ENCODE measurements at regions not wholly inside any gene's neighbourhood (a gene's known extent, or its start where the extent isn't known, plus 50 kb on each side); places are given as distances from the start of the nearest gene placed in this dataset.
"Not testable (repeated sequence)": the region's sequence is repeated elsewhere in the genome, so short reads cannot be mapped to it uniquely, and the experiment has no call there.

DNA sequence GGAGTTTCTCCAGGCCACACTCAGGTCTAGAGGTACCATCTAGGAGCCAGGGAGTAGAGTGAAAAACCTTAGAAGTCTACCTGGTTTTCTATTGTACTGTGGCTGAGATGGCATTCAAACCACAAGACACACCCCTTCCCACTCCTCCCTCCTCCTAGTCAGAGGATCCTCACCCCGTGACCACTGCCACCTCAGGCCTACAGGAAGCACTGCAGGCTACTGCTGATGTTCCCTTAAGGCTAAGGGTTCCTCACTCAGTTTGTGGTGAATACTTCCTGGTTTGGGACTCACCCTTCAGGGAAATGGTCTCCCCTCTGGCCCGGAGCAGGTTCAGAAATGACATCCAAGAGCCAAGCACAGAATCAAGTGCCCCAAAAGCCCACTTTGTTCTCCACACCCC, 1293.9 kb downstream of the JRKL start:
- TF ChIP-seq, protein P1, sequence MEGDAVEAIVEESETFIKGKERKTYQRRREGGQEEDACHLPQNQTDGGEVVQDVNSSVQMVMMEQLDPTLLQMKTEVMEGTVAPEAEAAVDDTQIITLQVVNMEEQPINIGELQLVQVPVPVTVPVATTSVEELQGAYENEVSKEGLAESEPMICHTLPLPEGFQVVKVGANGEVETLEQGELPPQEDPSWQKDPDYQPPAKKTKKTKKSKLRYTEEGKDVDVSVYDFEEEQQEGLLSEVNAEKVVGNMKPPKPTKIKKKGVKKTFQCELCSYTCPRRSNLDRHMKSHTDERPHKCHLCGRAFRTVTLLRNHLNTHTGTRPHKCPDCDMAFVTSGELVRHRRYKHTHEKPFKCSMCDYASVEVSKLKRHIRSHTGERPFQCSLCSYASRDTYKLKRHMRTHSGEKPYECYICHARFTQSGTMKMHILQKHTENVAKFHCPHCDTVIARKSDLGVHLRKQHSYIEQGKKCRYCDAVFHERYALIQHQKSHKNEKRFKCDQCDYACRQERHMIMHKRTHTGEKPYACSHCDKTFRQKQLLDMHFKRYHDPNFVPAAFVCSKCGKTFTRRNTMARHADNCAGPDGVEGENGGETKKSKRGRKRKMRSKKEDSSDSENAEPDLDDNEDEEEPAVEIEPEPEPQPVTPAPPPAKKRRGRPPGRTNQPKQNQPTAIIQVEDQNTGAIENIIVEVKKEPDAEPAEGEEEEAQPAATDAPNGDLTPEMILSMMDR (IDR thresholded peaks at IDR 0.05; ENCODE audit: low read depth, low read length), result no peak
- no peak for DNase-seq (ENCODE audit: extremely low read depth, low read depth)

DNA sequence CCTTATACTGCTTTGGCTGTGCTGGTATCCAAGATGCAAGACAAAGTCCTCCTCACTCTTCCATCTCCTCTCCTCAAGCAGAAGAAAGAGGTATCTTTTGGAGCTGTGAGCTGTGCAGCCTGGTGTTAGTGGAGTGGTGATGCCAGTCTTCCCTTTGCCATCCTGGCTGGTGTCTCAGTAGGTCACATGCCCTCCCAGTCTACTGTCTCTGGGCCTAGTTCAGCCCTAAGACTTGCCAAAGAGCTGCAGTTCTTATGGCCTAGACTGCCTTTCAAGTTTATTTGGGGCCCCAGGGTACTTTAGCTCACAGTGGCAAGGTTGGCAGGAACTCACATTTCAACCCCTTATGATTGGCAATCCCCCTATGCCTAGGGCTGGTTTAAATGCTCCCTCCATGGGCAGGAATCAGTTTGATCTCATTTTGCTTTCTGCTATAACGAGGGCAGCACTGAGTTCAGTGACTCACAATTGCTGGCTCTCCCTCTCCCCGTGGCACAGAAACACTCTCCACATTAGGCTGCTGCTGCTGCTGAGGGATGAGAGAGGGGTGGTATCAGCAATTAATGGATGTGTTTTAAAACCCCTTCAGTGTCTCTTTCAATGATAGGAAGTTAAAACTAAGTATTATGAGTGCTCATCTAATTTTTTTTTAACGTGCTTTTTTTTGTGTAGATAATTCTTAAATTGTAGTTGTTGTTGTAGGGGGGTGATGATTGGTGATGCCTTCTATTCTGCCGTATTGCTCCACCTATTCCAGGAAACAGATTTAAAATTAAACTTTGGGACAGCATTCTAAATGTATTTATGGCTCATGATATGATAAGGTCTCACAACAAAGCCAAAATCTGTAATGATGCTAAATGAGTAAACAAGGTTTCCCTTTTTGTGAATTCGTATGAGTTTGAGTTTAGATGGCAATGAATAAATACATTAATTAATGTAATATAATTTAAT, 1295.0 kb downstream of the JRKL start:
- TF ChIP-seq, protein P1 (IDR thresholded peaks at IDR 0.05; ENCODE audit: low read depth, low read length), result no peak
- DNase-seq (ENCODE audit: extremely low read depth, low read depth), result no peak

DNA sequence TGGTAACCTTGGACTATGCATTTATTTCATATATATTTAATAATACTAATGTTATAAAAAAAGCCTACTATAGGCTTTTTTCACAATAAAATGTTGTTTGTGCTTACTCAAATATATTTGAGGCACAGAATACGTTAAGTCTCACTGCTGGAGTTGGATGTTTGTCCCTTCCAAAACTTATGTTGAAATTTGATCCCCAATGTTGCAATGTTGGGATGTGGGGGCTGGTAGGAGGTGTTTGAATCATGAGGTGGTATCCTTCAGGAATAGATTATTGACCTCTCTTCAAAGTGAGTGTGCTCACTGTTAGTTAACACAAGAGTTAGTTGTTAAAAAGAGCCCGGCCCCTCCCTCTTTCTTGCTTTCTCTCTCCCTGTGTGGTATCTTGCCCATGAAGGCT, 1295.9 kb downstream of the JRKL start:
- TF ChIP-seq, protein P1 (IDR thresholded peaks at IDR 0.05; ENCODE audit: low read depth, low read length), result no peak
- DNase-seq (ENCODE audit: extremely low read depth, low read depth), result no peak

DNA sequence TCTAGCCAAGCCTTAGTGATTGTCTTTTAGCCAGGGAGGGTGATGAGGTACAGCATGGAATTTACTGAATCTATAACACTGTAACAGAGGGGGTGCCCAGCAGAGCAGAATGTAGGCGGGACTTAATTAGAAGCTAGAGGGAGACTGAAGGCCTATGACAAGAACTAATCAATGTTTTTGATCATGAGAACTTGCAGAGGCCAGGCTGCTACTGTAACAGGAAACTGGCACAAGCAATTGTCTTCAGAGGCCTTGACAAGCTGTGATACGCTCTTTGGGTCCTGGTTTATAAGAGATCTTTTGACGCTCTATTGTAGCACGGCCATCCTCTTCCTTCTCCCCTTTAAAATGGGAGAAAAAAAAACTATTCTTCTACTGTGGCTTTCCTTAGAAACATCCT, 1297.3 kb downstream of the JRKL start:
- DNase-seq (ENCODE audit: extremely low read depth, low read depth), result no peak
- TF ChIP-seq, protein P1 (IDR thresholded peaks at IDR 0.05; ENCODE audit: low read depth, low read length), result no peak

DNA sequence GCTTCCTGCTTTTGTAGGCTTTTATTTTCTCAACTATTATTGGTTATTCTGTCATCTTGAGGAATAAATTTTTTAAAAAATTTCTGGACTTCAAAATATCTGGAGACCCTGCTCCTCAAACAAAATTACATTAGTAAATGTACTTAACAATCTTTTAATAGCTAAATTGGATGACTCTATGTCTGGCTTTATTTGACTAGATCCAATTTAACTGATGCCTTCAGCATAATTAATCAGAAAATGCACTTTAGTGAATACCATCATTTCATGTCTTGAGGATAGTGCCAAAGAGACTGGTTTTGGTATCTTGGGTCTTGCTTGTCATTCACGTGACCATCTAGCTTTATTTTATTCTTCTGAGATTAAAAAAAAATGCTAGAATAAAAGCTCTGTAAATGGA, 1301.2 kb downstream of the JRKL start:
- DNase-seq (ENCODE audit: extremely low read depth, low read depth), result no peak
- TF ChIP-seq, protein P1 (IDR thresholded peaks at IDR 0.05; ENCODE audit: low read depth, low read length), result no peak

DNA sequence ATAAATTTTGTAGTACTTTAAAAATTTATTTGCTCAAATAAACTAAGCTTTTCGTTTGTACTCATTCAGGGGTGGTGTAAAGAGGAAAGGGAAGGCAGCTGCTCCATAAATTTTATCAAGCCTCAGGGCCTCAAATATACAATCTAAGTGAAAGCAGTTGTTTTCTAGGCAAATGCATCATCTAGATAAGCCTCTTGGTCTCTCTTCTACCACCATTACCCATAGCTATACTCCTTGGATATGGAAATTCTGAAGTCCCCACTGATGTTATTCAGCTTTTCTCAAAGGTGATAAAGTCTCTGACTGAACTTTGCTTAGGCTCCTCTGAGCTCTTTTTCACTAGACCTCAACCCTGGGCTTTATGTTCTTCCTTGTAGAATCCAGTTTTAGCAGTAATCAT, 1313.1 kb downstream of the JRKL start:
- no peak for DNase-seq (ENCODE audit: extremely low read depth, low read depth)
- TF ChIP-seq, protein P1 (IDR thresholded peaks at IDR 0.05; ENCODE audit: low read depth, low read length), result no peak

DNA sequence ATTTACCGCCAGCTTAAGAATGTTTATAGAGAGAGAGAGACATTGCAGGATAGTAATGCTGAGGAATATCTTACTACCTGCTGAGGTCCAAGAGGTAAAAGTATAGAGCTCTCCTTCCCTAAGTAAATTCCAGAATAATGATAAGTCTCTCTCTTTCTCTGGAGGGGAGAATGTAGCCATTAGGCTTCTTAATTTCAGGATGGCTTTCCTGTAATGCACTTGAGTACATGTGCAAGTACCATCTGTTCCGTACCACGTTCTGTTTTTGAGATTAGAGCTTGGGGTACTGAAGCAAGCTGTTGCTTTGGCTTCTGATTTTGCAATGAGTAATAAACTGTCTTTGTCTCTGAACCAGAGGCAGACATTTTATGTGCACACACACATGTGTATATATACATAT, 1314.0 kb downstream of the JRKL start:
- no peak for DNase-seq (ENCODE audit: extremely low read depth, low read depth)
- TF ChIP-seq, protein P1 (IDR thresholded peaks at IDR 0.05; ENCODE audit: low read depth, low read length), result no peak

DNA sequence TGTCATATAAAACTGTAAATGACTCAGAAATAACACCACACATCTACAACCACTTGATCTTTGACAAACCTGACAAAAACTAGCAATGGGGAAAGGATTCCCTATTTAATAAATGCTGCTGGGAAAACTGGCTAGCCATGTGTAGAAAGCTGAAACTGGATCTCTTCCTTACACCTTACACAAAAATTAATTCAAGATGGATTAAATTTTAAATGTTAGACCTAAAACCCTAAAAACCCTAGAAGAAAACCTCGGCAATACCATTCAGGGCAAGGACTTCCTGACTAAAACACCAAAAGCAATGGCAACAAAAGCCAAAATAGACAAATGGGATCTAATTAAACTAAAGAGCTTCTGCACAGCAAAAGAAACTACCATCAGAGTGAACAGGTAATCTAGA, 1315.3 kb upstream of the CNTN5 start:
- not testable (repeated sequence) for DNase-seq (ENCODE audit: extremely low read depth, low read depth)

Data from AG09319 (cell line).